ENCODE measurements at regions not wholly inside any gene's neighbourhood (a gene's known extent, or its start where the extent isn't known, plus 50 kb on each side); places are given as distances from the start of the nearest gene placed in this dataset.
"Not testable (repeated sequence)": the region's sequence is repeated elsewhere in the genome, so short reads cannot be mapped to it uniquely, and the experiment has no call there.

- DNase-seq: peak; percentile 54
Observed at GRCh38 chr2:215652388-215652787, 216.5 kb upstream of the FN1 start.

- DNase-seq: no peak
Observed at GRCh38 chr2:215651412-215651811, 215.5 kb upstream of the FN1 start.

DNA sequence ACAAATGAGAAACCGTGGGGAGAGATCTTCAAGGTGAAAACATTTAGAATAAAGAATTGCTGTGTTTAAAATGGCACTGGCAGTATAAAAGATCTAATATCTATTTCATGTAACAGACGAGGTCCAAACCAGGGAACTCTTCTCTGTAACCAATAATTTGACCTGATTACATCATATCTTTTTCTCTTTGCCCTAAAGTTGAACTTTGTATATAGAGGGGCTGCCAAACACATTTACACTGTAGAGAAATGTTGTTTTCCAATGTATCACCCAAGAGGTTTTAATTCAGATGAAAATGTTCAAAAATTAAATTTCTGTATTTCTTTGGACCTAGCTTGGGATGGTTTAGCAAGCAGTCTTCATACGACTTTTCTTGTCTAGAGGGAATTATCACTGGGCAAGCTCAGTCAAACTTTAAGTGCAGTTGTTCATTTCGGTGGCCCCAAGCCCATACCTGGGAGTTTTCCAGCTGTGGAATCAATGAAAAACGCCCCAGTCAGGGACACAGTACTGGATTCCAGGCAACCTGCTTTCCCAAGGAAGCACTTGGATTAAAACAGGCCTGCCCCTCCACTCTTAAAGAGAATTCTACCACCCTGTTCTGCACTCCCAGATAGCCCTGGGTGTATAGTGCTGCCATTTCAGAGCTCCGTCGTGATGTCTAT lies 208.5 kb upstream of the FN1 start:
- DNase-seq: no peak

- DNase-seq: no peak
Observed at GRCh38 chr2:215638687-215639086, 202.8 kb upstream of the FN1 start.

DNA sequence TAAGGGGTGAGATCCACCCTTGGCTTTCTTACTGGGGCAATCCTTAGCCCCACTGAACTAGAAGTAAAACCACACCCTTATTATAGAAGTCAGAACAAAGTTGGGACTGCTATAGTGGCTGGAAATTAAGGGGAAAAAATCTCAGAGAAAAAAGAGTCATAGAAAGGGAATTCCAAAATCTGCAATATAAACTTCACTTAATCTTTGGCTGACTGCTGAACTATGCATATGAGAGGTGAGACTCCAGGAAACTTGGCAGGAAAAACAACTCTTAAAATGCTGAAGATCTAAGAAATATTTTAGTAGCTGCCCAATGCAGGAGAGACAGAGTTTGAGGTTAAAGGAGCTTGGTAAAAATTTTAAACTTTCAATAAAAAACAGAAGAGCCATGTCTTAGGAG lies 201.8 kb upstream of the FN1 start:
- no peak for DNase-seq

DNA sequence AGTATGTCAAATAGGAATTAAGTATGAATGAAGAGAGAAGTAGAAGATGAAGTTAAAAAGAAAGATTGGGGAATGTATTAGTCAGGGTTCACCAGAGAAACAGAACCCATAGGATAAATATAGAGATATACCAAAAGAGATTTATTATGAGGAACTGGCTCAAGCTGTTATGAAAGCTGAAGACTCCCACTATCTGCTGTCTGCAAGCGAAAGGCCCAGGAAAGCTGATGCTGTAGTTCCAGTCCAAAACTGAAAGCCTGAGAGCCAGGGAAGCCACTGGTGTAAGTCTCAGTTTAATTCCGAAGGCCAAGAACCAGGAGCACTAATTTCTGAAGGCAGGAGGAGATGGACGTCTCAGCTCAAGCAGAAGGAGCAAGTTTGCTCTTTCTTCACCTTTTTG lies 200.9 kb upstream of the FN1 start:
- DNase-seq: no peak

DNA sequence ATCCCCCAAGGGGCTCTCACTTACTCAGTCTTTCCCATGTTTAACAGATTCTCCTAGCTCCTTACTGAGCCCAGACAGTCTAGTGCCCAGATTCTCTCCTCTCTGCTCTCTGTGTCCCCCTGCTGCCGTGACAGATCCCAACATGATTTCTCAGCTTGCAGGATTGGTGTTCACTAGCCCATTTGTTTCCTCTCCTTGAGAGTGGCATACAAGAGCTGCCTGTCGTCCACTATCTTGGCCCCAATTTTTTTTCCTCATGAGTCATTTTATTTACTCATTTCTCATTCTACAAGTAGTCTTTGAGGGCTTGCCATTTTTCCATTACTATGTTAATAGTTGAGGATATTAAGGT lies 199.9 kb upstream of the FN1 start:
- peak; percentile 79 for DNase-seq

DNA sequence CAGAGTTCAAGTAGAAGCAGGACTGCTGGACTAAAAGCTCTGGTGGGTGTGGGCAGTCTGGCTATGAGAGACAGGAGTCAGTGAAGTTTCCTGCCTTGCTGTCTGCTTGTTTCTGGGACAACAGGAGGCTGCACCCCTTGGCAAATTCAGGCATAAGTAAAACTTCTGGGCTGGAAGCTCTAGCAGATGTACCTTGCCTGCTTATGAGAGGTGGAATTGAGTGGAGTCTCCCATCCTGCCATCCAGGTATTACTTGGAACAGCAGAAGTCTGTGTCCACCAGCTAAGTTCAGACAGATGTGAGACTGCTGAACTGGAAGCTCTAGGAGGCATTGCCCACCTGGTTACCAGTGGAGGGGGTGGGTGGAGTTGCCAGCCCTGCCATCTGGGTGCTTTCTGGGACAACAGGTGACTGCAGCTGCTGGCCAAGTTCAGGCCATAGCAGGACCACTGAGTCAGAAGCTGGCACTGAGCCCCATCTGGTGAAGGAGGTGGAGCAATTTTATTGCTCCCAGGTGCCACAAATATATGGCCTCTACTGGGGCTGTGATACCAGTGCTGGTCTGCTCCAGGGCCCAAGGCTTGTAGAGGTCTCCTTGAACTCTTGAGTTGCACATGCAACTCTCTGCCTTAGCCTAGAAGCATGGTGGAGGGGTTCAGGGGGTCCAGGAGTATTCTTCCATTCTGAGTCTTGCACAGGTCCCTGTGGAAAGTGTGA lies 199.4 kb upstream of the FN1 start:
- peak; percentile 40 for DNase-seq

GRCh38 chr2:215633360-215633759 lies 197.5 kb upstream of the FN1 start:
- DNase-seq: no peak

GRCh38 chr2:215631696-215632095 lies 195.8 kb upstream of the FN1 start:
- DNase-seq: no peak

DNA sequence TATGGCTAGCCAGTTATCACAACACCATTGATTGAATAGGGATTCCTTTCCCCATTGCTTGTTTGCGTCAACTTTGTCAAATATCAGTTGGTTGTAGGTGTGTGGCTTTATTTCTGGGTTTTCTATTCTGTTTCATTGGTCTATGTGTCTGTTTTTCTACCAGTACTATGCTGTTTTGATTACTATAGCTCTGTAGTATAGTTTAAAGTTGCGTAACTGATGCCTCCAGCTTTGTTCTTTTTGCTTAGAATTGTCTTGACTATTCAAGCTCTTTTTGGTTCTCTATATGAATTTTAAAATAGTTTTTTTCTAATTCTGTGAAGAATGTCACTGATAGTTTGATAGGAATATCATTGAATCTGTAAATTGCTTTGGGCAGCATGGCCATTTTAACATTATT lies 194.9 kb upstream of the FN1 start:
- DNase-seq: not testable (repeated sequence)

DNA sequence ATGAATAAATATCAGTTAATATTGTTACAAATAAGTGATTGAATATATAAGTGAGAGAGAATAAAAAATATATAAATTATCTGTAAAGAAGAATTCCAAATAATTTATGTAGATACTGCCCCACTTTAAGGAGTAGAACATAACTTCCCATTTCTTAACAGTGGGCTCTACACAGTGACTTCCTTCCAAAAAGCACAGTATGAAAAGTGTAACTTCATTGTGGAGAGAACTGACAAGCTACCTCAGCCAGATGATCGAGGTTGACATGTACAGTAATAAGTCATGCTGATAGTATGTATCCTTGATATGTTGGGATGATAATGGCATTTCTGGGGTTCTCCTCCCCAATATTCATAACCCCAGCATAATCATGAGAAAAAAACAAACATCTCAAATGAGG lies 191.9 kb upstream of the FN1 start:
- no peak for DNase-seq

DNA sequence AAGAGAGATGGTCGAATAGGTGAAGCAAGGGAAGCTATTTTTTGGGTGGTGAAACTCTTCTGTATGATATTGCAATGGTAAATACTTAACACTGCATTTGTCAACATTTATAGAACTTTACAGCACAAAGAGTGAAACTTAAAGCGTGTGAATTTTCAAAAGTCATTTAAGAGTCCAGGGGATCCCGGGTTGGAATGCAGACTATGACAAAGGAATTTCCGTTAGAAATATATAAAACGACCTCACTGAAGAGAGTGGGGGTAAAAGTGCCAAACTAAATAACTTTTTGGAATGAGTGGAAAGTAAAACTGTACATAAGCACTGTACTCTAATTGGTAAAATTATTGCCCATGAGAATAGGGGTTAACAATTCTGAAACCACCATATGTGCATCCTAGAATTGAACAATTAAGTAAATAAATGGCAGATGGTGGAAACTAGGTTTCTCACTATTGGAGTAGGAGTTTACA lies 191.0 kb upstream of the FN1 start:
- DNase-seq: no peak

DNA sequence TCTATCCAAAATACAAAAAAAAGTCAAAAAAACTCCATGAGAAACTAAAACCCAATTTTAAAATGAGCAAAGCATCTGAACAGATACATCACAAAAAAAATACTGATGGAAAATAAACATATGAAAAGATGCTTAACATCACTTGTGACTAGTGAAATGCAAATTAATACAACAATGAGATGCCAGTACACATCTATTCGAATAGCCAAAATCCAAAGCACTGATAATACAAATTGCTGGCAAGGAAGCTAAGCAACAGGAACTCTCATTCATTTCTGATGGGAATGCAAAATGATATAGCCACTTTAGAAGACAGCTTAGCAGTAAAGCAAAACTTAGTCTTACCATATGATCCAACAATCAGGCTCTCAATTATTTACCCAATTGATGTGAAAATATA lies 190.2 kb upstream of the FN1 start:
- no peak for DNase-seq

DNA sequence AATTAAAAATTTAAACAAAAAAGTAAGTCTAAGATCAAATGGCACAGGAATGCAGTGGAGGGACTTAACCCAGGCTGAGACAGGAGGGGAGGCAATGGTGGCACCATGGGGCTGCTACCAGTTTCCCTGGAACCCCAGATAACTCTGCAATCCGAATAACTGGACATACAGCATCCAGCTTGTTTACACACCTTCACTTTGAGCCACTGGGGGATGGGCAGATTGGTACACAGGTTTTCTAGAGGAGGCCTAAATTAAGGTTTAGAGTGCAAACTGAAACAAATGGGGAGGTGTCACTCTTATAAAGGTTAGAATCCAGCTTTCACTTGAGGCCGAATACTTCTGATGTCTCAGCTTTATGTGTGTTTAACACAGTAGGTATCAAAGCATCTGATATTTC lies 189.3 kb upstream of the FN1 start:
- no peak for DNase-seq

DNA sequence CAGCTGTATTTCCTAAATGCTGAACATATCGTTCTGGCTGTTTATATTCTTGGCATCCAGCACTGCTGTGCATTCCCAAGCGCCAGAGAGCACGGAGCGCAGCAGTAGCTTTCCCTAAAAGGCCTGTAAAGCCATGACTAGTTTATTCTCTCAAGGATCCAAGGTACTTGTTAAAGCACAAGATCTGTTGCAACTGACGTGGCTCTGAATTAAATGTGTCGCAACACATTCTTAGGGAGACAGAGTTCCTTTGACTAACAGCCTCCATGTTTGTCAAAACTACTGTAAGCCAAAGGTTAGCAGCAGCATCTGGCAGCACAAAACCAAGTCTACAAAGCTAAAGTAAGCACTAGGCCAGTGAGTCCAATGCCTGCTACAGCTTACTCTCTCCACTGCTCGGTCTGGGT lies 188.6 kb upstream of the FN1 start:
- peak; percentile 99 for DNase-seq

GRCh38 chr2:215622837-215623236 lies 187.0 kb upstream of the FN1 start:
- DNase-seq: no peak

- DNase-seq: no peak
Observed at GRCh38 chr2:215621381-215621780, 185.5 kb upstream of the FN1 start.

DNA sequence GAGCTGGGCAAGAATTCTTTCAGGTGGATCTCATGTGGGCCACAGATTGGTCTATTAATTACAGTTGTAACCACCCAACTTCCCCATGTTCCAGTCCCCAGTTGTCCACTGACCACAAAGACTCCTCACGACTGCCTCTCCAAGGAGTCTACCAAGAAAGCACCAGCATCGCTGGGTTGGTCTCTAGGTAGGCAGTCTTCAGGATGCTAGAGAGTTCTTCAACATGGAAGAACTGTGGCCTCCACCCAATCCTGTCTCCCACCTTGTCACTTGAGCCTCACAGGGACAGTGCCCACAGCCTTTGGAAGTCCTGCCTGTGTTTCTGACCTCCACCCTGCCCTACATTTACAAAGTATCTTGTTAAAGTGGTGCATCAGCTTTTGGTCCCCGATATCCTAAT lies 184.7 kb upstream of the FN1 start:
- no peak for DNase-seq

- no peak for DNase-seq
Observed at GRCh38 chr2:215619989-215620388, 184.1 kb upstream of the FN1 start.

DNA sequence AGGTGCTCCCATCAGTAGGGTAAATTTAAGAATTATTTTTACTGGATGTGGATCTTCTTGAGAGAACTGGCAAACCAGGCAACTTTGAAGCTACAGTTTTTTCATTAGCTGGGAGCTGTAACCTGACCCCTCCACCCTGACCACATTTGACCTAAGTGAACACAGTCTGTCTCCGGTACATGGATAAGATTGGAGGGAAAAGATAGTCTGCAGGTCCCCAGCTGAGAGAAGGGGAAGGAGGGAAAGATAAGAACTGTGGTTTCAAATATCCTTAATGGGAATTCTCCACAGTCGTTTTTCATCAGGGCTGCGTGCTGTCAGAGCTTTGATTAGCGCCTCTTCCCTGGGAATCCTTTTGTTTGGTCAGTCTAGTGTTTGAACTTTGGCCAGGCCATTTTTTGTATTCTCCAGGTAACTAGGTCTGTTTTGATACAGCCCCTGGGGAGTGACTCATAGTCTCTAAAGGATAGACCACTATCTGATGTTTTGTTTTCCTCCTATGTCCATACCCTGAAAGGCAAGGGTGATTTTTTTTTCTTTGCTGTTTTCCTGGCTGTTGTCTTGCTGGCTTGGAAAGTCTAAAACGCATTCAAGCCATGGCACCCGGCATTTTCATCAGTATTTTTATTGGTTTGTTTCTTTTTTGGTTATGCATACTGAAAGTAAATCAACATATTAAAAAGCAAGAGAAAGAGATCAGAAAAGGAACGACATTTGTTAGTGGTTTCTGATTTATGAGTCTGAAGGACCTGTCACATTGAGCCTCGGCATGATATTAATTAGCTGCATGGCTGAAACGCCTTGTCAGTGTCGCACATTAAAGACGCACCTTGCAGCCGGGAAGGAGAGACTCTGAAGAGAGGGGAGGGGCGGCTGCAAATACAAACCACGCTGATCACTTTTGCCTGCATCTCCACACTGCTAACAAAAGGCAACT lies 183.4 kb upstream of the FN1 start:
- no peak for DNase-seq

DNA sequence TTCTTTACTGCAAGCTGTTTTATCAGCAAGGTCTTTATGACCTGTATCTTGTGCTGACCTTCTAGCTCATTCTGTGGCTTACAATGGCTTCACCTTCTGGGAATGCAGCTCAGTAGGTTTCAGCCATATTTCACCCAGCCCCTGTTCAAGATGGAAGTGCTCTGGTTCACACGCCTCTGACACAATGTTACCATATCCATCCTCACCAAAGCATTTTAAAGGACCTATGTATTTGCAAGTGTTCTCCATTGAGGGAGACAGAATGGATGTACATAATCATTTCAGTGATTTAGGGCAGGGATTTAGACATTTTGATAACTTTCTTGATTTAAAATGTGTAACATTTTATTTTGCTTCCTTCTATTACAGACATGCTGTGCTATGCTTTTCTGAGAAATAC lies 182.3 kb upstream of the FN1 start:
- no peak for DNase-seq

DNA sequence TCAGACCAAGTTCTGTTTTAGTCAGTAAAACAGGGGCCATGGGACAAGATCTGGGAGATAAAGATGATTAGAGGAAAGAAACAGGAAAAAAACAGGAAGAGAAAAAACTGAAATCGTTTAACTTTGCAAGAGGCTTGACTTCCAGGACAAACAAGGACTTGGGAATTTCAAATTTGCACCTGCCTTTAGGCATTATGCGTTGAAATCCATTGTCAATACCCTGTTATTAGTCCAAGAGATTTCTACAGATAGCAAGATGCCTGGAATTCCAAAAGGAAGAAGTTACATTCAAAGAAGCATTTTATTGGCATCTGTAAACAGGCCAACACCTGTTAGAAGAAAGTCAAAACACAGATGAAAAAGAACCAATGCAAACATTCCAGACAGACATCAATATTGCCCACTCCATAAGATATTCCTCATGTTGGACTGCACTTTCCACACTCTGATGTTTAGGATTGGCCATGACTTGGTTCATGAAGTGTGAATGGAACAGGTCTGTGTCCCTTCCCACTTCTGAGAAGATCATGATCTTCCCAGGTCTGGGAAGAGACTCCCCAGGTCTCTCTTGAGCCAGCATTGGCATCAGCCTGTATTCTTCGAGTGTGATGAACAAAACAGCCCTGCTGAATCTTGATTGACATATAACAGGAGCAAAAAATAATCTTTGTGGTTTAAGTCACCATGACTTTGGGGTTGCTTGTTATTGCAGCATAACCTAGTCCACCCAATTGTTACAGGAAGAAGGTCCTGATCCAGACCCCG lies 181.4 kb upstream of the FN1 start:
- no peak for DNase-seq

Data from HCEC 1CT (cell line).